GM18519 (cell line): ENCODE measurements at regions not wholly inside any gene's neighbourhood (a gene's known extent, or its start where the extent isn't known, plus 50 kb on each side); places are given as distances from the start of the nearest gene placed in this dataset.
"Not testable (repeated sequence)": the region's sequence is repeated elsewhere in the genome, so short reads cannot be mapped to it uniquely, and the experiment has no call there.

Experiments used
- ATAC-seq: cut with Tn5 transposase; IDR thresholded peaks from one replicate; pipeline ENCODE4 v1.9.1; 2021; ENCODE audit warnings: mild to moderate bottlenecking, moderate library complexity; ENCODE audit not compliant: unreplicated experiment, low FRiP score

- ATAC-seq: no peak
These were observed 227.2 kb upstream of the PITRM1 start for GRCh38 chr10:3399756-3400155.

GRCh38 chr10:3398825-3399646, 226.5 kb upstream of the PITRM1 start:
- no peak for ATAC-seq

- no peak for ATAC-seq
These were observed 225.3 kb upstream of the PITRM1 start for GRCh38 chr10:3397846-3398245.

- no peak for ATAC-seq
These were observed 224.6 kb upstream of the PITRM1 start for GRCh38 chr10:3397231-3397630.

GRCh38 chr10:3396116-3396515, 223.5 kb upstream of the PITRM1 start:
- no peak for ATAC-seq

GRCh38 chr10:3395458-3395861, 222.9 kb upstream of the PITRM1 start:
- no peak for ATAC-seq

- no peak for ATAC-seq
These were observed 222.5 kb upstream of the PITRM1 start for GRCh38 chr10:3395041-3395440.

- no peak for ATAC-seq
These were observed 221.4 kb upstream of the PITRM1 start for GRCh38 chr10:3393958-3394357.

- no peak for ATAC-seq
These were observed 219.1 kb upstream of the PITRM1 start for GRCh38 chr10:3391657-3392056.

GRCh38 chr10:3389130-3389529, 216.5 kb upstream of the PITRM1 start:
- no peak for ATAC-seq

- ATAC-seq: no peak
These were observed 212.9 kb upstream of the PITRM1 start for GRCh38 chr10:3385487-3385886.

GRCh38 chr10:3382092-3382491, 209.5 kb upstream of the PITRM1 start:
- no peak for ATAC-seq

- no peak for ATAC-seq
These were observed 207.9 kb upstream of the PITRM1 start for GRCh38 chr10:3380406-3381050.

GRCh38 chr10:3376631-3377030, 204.0 kb upstream of the PITRM1 start:
- no peak for ATAC-seq

- no peak for ATAC-seq
These were observed 202.9 kb upstream of the PITRM1 start for GRCh38 chr10:3375505-3375904.

- no peak for ATAC-seq
These were observed 202.3 kb upstream of the PITRM1 start for GRCh38 chr10:3374914-3375313.

- not testable (repeated sequence) for ATAC-seq
These were observed 200.9 kb upstream of the PITRM1 start for GRCh38 chr10:3373374-3374027.

- ATAC-seq: no peak
These were observed 199.7 kb upstream of the PITRM1 start for GRCh38 chr10:3372281-3372680.

GRCh38 chr10:3371624-3372023, 199.0 kb upstream of the PITRM1 start:
- not testable (repeated sequence) for ATAC-seq

GRCh38 chr10:3366735-3367405, 194.3 kb upstream of the PITRM1 start:
- no peak for ATAC-seq

- no peak for ATAC-seq
These were observed 193.5 kb upstream of the PITRM1 start for GRCh38 chr10:3366043-3366442.
